ENCODE measurements at regions not wholly inside any gene's neighbourhood (a gene's known extent, or its start where the extent isn't known, plus 50 kb on each side); places are given as distances from the start of the nearest gene placed in this dataset.

DNA sequence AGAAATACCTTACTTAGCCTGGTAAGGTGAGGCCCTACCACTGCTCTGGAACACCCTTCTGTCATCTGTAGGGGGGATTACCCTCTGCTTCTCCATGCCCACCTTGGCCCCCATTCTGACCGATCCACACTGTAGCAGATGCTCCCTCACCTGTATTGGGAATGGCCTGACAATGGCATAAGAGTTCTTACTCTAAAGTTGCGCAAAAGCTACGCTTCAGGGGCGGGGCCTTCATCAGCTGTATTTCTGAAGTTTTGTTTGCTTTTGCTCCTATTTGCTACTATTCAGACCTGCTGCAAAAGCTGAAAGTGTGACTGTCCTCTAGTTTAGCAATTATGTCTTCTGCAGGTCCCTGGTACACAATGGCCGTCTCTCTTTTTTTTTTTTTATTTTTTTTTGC lies 252.6 kb downstream of the TLE3 start:
- TF ChIP-seq, protein P1, sequence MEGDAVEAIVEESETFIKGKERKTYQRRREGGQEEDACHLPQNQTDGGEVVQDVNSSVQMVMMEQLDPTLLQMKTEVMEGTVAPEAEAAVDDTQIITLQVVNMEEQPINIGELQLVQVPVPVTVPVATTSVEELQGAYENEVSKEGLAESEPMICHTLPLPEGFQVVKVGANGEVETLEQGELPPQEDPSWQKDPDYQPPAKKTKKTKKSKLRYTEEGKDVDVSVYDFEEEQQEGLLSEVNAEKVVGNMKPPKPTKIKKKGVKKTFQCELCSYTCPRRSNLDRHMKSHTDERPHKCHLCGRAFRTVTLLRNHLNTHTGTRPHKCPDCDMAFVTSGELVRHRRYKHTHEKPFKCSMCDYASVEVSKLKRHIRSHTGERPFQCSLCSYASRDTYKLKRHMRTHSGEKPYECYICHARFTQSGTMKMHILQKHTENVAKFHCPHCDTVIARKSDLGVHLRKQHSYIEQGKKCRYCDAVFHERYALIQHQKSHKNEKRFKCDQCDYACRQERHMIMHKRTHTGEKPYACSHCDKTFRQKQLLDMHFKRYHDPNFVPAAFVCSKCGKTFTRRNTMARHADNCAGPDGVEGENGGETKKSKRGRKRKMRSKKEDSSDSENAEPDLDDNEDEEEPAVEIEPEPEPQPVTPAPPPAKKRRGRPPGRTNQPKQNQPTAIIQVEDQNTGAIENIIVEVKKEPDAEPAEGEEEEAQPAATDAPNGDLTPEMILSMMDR (IDR thresholded peaks at IDR 0.05) = no peak
- TF ChIP-seq POLR2A (IDR thresholded peaks at IDR 0.05) (no peak), POLR2AphosphoS5 (IDR thresholded peaks at IDR 0.05; ENCODE audit: insufficient read depth in 1 of 2, low read depth in 1 of 2) (no peak)

All from vagina (tissue), 2 donors.